Mammary epithelial cell (primary cell): ENCODE measurements at regions not wholly inside any gene's neighbourhood (a gene's known extent, or its start where the extent isn't known, plus 50 kb on each side); places are given as distances from the start of the nearest gene placed in this dataset.

Source experiments
- EZH2 ChIP-seq: IDR thresholded peaks from 2 replicates; pipeline ENCODE4 v1.6.1; 2012; ENCODE audit warnings: low read length, inconsistent platforms, borderline replicate concordance
- TF ChIP-seq, protein P1 (sequence below), 2 donors: IDR thresholded peaks in 1 of 2; conservative IDR thresholded peaks in 1 of 2; 2 replicates each; pipeline ENCODE4 v1.5.1; 2011 to 2012; ENCODE audit warnings: inconsistent platforms in 2 of 2, low read length in 2 of 2, mild to moderate bottlenecking in 2 of 2, control low read depth in 1 of 2, low read depth in 1 of 2; ENCODE audit not compliant: insufficient read depth in 1 of 2; ENCODE audit errors: extremely low read depth in 1 of 2

DNA sequence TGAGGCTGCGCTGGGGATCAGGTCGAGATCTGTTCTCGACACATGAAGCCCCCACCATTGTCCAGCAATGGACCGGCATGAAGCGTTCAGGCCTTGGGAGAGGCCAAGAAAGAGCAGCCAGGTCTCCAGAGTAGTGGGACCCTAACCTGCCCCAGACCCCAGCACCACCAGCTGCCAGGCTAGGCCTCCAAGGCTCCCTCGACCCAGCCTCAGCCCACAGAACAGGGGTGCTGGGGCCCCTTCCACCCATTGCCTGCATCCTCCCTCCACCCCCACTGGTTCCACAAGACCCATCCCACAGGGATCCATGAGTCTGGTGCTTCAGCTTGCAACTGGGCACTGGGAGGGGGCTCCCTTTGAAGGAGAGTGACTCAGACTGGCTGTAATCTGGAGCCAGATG, 120.3 kb downstream of the TUBA3C start:
- TF ChIP-seq, protein P1, sequence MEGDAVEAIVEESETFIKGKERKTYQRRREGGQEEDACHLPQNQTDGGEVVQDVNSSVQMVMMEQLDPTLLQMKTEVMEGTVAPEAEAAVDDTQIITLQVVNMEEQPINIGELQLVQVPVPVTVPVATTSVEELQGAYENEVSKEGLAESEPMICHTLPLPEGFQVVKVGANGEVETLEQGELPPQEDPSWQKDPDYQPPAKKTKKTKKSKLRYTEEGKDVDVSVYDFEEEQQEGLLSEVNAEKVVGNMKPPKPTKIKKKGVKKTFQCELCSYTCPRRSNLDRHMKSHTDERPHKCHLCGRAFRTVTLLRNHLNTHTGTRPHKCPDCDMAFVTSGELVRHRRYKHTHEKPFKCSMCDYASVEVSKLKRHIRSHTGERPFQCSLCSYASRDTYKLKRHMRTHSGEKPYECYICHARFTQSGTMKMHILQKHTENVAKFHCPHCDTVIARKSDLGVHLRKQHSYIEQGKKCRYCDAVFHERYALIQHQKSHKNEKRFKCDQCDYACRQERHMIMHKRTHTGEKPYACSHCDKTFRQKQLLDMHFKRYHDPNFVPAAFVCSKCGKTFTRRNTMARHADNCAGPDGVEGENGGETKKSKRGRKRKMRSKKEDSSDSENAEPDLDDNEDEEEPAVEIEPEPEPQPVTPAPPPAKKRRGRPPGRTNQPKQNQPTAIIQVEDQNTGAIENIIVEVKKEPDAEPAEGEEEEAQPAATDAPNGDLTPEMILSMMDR (conservative IDR thresholded peaks at IDR 0.05 in 1 of 2, IDR thresholded peaks at IDR 0.05 in 1 of 2; ENCODE audit: extremely low read depth in 1 of 2, insufficient read depth in 1 of 2, low read depth in 1 of 2, low read length in 2 of 2), result no peak
- TF ChIP-seq EZH2, result no peak
